ENCODE measurements at regions not wholly inside any gene's neighbourhood (a gene's known extent, or its start where the extent isn't known, plus 50 kb on each side); places are given as distances from the start of the nearest gene placed in this dataset.

DNA sequence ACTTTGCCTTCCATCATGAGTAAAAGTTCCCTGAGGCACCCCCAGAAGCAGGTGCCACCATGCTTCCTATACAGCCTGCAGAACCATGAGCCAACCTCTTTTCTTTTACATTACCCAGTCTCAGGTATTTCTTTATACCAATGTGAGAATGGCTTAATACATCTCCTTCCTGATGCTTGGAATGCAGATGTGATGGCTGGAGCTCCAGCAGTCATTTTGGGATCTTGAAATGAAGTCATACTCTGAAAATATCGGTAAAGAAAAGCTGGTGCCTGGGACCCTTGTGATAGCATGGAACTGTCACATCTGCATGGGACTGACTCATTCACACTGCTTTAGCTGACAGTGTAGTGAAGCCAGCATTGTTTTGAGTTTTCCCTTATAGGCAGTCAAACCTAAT lies 634.5 kb upstream of the NRP1 start:
- TF ChIP-seq EZH2 (IDR thresholded peaks at IDR 0.05; ENCODE audit: borderline replicate concordance, low read depth, low read length, severe bottlenecking) = no peak
- TF ChIP-seq, protein P1, sequence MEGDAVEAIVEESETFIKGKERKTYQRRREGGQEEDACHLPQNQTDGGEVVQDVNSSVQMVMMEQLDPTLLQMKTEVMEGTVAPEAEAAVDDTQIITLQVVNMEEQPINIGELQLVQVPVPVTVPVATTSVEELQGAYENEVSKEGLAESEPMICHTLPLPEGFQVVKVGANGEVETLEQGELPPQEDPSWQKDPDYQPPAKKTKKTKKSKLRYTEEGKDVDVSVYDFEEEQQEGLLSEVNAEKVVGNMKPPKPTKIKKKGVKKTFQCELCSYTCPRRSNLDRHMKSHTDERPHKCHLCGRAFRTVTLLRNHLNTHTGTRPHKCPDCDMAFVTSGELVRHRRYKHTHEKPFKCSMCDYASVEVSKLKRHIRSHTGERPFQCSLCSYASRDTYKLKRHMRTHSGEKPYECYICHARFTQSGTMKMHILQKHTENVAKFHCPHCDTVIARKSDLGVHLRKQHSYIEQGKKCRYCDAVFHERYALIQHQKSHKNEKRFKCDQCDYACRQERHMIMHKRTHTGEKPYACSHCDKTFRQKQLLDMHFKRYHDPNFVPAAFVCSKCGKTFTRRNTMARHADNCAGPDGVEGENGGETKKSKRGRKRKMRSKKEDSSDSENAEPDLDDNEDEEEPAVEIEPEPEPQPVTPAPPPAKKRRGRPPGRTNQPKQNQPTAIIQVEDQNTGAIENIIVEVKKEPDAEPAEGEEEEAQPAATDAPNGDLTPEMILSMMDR (IDR thresholded peaks at IDR 0.05; ENCODE audit: borderline replicate concordance, extremely low read depth, low read length, poor library complexity, severe bottlenecking) = no peak
